ENCODE measurements at regions not wholly inside any gene's neighbourhood (a gene's known extent, or its start where the extent isn't known, plus 50 kb on each side); places are given as distances from the start of the nearest gene placed in this dataset.

DNA sequence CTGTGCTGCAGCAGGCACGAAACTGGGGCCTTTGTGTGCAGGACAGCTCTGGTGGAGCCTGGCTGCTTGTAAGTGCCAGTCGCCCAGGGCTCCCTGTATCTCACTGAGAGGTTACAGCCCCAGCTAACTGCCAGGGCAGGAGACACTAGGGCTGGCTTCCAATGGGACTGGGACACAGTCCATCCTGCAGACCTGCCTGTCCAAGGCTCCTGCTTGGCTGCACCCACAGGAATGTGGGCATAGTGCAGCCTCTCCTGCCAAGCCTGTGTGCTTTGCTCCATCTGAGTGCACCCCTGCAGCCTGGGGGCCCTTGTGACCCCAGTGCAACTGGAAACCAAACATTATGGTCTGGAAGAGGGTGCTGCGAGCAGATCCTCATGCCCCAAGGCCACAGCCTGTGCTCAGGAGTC lies 144.0 kb downstream of the ADAM29 start (continued):
- TF ChIP-seq NANOG (IDR thresholded peaks at IDR 0.05; ENCODE audit: insufficient read depth, low read depth, low read length, poor library complexity, severe bottlenecking) (no peak), HDAC2 (IDR thresholded peaks at IDR 0.05; ENCODE audit: borderline replicate concordance in 1 of 2, low read depth in 2 of 2, low read length in 2 of 2) (no peak)

Data from H1 (cell line).